ENCODE measurements at regions not wholly inside any gene's neighbourhood (a gene's known extent, or its start where the extent isn't known, plus 50 kb on each side); places are given as distances from the start of the nearest gene placed in this dataset.

GRCh38 chr9:87447547-87448432 lies 49.9 kb upstream of the DAPK1 start:
- TF ChIP-seq POLR2A (IDR thresholded peaks at IDR 0.05; ENCODE audit: low read depth, low read length) (no peak), POLR2AphosphoS5 (IDR thresholded peaks at IDR 0.05; ENCODE audit: low read depth, low read length) (no peak)

Measured in GM12892 (cell line).